ENCODE measurements at regions not wholly inside any gene's neighbourhood (a gene's known extent, or its start where the extent isn't known, plus 50 kb on each side); places are given as distances from the start of the nearest gene placed in this dataset.

DNA sequence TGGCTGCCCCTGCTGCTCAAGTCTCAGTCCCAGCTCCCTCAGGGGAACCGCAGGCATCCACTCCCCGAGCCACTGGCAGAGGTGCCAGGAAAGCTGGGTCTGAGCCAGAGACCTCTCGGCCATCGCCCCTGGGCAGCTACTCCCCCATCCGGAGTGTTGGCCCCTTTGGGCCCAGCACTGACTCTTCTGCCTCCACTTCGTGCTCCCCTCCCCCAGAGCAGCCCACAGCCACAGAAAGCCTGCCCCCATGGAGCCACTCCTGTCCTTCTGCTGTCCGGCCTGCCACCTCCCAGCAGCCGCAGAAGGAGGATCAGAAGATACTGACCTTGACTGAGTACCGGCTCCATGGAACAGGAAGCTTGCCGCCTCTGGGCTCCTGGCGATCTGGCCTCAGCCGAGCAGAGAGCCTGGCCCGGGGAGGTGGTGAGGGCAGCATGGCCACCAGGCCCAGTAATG is 49.8 kb upstream of the TESK1 start:
- no peak for DNase-seq
- in situ Hi-C loops (cut with MboI; ENCODE audit: low pct_ligation_motif_present in 1 of 4, low pct_unique_long_range_greater_than_20kb in 1 of 4, low sequenced_read_pairs in 3 of 4) = loop anchor here (10.0 to 25.0 kb wide), 4 partner anchors 60 to 443 kb away; partner anchors contain the start of genes ATOSB (in 2 of the 4), RUSC2 (in 1 of the 4) and STOML2 (in 1 of the 4)
- H3K27me3 ChIP-seq = no peaks in the 10 kb centered on the region
- 86% methylated on average over 11 of the region's 13 CpGs; no CpG with 5 or more reads in 1 of the 2 donors for WGBS, 2 donors (ENCODE audit: low coverage in 1 of 2)
- H3K9me3 ChIP-seq = no peaks in the 10 kb centered on the region
- H3K4me3 ChIP-seq = no peak overlapping the region
- no peaks in the 10 kb centered on the region for H3K36me3 ChIP-seq
- peaks cover 0 to 11% (median 7%) of the 10 kb centered on the region in 4 donors for H3K4me1 ChIP-seq
- H3K27ac ChIP-seq = no peak overlapping the region
- no peak for TF ChIP-seq POLR2AphosphoS5 (IDR thresholded peaks at IDR 0.05)
- TF ChIP-seq POLR2A (IDR thresholded peaks at IDR 0.05) = no peak
- no peak for TF ChIP-seq EP300 (IDR thresholded peaks at IDR 0.05; ENCODE audit: low read depth)
- no peak for TF ChIP-seq CTCF (IDR thresholded peaks at IDR 0.05)
- intact Hi-C loops (cut with DNase I; ENCODE audit: low total_unique reads) = no loop called here
